ENCODE measurements at regions not wholly inside any gene's neighbourhood (a gene's known extent, or its start where the extent isn't known, plus 50 kb on each side); places are given as distances from the start of the nearest gene placed in this dataset.

DNA sequence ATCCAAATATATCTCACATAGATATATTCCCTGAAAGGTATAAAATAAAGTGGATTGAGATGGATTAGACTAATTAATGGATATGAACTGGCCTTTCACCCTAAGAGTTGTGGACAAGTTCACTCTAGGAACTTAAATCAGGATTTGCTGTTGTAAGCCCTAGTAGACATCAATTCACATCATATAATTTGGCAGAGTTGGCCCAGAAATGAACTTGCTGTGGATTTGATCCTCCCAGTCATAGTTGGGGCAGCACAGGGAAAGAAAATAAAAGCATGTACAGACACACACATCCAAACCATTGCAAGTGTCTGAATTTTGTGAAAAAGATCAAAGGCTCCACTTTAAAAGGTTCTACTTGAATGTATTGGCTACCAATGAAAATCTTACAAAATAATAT, 734.7 kb upstream of the NR2F2 start:
- DNase-seq = no peak

DNA sequence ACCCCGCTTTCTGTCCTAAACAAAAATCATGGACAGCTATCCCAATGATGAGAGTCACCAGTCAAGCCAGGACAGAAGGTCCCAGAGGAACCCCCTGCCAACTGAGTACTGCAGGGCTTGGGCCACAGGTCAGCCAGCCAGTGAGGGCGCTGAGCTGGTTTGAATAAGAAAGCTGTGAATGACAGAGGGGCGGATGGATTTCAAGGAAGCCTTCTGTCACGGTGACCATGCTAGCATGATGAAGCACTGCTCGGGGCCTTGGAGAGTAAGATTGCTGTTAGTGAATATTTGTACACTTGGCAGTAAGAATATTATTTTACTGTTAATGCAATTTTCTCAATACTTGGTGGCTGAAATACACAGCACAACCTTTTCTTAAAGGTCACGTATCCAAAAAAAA, 734.0 kb upstream of the NR2F2 start:
- no peak for DNase-seq

DNA sequence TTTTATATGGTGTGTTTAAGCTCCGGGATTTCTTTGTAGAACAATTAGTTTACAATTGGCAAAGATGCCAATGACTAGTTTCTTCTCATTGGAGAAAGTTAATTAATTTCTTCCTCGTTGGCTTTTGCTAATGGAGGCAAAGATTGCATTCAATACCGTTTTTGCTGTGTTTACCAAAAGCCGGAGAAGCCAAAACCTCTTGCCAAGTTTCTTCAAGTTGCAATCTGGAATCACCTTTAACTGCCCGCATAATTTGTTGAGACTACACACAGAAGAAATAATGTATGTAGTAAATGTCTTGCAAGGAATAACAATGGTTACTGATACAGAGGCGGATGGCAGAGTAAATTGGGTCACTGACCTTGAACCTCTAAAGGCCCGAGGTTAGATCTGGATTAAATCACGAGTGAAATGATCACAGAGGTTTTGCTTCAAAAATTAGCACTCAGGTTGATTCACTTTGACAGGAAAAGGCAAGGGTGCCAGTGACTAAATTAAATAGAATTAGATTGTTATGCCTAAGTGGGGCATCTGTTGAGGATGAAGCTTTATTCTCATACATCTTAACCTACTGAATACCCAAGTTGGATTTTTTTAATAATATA, 732.1 kb upstream of the NR2F2 start:
- no peak for DNase-seq

DNA sequence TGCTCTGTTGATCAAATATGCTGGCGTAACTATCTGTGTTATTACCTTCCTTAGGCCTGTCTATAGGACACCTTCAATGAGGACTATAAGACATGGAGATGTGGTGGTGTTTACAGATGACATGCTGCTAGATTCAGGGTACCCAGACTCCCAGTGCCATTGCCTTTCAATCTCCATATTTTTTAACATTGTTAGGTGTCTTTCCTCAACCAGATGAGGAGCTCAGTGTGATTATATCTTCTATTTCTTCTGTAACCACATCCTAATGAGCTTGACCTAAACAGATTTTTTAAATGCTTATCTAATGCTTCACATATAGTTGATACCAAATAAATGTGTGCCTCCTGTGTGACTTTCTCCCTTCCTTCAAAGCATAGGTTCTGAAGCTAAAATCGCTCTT, 730.1 kb upstream of the NR2F2 start:
- DNase-seq = no peak

DNA sequence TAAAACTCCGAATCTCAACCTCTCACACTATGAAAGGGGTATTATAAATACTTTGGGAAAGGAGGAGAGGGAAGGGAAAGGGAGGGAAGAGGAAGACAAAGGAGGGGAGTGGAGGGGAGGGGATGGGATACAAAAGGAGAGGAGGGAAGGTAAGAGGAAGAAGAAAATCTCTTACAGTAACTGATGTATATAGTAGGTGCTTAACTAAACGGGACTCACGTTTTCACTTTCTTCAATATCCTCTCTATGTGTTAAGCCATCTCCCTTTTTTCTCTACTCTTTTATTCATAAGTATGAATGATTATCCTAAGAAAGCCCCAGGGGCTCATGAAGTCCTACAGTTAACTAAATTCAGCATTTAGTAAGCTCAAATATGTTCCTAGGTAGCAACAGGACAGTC, 729.6 kb upstream of the NR2F2 start:
- no peak for DNase-seq

DNA sequence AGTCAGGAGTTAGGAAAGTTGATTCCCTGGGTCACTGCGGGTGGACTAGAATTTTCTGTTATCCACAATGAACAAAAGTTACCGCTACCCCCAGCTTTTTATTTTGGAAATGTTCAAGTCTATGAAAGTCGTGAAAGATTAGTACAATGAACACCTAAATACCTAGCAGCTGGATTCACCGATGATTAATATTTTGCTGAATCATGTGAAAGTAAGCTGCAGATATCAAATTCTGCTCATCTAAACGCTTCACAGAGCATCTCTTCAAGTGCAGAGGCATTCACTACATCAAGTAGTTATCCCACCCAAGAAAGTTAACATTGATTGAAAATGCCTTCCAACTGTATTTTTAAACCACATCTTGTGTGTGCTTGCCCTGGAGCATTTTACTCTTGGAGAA, 729.0 kb upstream of the NR2F2 start:
- DNase-seq = no peak

DNA sequence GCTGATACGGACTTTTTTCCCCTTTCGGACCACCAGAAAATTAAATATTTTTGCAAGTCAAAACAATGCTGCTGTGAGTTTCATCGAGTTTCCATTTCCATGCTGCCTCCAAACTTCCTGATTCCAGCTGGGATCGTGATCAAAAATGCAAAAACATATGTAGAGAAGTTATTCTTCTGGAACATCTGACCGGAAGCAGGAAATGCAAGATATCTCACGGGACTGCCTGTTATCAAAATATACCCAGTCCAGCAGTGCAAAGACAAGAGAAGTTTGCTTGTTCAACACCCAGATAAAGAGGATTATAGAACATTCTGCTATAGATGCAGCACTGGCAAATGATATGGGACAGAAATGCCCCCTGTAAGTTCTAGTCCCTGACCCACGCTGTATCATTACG, 726.7 kb upstream of the NR2F2 start:
- DNase-seq = no peak

DNA sequence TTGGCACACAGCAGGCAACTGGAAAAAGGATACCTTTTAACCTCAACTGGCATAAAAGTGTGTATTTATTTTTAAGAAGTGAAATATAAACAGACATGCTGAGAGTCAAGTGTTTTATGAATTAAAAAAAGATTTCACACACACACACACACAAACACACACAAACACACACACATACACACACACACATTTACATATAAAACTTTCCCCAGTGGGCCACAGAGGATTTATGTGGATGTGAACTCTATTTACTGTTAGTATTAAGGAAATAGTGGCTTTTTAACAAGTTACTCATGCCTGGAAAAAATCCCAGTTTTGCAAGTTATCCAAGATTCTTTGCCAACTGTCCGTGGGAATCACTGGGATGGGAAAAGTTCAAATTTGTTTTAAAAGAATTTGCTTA, 725.9 kb upstream of the NR2F2 start:
- no peak for DNase-seq

DNA sequence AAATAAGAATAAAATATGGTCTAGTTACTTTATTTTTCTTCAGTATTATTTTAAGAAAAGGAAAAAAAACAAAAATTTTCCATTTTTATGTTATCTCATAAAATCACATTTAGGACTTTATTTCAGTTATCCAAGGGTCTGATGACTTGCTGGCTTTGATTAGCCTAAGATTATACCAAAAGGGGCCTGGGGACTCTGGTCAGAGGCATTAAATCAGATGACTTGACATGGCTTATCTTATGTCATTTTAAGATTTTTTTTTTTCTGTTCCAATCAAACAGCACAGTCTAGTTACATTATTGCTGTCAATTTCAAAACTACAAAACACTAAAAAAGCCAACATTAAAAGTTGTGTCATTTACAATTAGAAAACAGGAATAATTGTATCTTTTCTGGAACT, 725.4 kb upstream of the NR2F2 start:
- no peak for DNase-seq

DNA sequence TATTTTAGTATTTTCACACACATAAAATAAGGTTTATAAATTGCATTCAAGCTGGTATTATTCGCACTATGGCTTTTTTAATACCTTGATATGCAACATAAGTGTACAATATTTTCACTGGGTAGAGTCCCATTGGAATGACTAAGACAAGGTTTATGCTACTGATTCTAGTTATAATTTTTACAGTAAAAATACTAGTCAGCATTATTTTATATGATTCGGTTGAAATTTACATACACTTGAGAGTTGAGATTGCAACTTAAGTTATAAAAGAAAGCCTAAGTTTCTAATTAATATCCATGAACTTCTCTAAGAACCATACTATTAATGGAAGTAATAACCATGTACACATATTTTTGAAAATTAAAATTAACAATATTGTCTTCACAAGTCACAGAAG, 723.9 kb upstream of the NR2F2 start:
- DNase-seq = no peak

DNA sequence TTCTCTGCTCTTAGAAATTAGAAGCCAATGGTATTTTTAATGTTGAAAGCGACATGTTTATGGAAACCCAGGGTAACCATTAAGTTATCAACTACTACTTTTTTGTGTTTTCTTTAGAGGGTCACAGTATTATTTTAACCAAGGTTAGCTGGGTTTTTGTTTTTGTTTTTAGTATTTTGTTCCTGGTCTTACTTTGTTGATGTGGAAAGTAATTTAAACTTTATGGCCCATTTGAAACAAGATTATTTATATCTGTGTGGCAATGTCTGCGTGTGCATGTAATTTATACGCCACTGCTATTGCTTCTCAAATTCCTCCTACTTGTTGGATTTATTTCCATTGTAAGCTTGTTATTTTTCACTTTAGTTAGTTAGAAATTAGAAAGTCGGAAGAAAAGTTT, 722.1 kb upstream of the NR2F2 start:
- DNase-seq = no peak

DNA sequence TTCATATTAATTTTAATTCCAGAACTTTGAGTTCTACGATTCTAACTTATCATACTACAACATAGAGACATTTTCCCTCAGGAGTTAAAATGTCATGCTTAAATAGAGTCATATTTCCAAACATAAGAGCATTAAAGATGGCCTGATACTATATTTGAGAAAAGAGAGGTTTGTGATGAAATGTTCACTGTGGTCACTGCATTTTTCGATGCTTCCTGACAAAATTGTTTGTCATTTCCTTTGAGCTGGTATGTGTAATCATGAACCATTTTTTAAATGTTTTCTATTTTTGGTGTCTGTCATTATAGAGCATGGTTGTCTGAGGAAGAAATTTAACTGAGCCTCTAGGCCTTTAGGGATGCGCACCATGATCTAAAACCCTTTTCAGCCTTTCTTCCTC, 721.4 kb upstream of the NR2F2 start:
- no peak for DNase-seq

DNA sequence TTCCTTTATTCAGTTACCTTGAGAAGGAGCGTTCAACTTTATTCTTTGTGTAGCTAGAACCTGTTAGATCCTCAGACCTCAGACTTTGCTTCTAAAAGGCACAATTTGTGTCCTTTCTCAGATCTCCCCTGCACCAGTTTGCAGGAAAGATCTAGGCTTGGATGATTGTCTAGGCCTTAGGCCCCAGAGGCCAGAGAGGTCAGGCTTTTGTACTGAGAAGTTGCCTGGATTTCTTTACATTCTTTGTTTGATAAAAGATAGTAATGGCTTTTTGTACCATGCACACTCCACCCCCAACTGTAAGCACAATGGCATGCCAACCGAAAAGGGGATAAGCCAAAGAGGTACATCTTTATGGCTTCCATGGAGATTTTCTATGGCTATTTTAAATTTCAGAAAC, 719.6 kb upstream of the NR2F2 start:
- no peak for DNase-seq

DNA sequence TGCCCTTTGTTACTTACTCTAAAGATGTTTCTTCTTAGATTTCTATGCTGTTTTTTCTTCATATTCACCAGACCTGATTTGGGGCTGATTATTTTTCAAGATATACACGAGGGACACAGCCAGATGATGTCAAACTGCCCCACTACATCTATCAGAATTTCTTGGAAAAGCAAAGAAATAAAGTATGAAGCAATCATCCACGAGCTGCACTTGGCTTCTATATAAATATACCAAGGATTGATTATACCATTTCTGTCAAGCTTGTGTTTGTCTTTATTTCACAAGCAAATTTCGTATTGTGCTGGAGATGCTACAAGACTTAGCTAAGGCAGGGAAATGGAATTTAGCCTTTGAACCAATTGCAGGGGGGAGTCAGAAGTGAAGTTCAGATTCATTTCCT, 715.1 kb upstream of the NR2F2 start:
- no peak for DNase-seq

DNA sequence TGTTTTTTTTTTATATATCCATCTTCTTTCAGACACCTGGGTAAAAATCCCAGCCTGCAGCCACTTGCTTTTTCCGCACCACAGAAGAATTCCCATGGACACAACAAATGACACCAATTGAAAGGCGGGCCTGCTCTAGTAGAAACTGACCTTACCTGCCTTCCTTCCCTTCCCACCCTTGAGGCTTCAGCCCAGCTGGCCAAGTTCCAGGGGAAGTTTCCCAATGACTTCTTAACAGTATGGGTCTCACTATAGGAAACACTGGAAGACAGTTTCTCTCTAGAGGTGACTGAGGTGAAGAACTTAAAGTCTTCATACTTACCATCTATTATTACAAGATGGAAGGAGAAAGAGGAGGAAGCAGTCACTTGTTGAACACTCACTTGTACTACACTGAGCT, 714.2 kb upstream of the NR2F2 start:
- no peak for DNase-seq

DNA sequence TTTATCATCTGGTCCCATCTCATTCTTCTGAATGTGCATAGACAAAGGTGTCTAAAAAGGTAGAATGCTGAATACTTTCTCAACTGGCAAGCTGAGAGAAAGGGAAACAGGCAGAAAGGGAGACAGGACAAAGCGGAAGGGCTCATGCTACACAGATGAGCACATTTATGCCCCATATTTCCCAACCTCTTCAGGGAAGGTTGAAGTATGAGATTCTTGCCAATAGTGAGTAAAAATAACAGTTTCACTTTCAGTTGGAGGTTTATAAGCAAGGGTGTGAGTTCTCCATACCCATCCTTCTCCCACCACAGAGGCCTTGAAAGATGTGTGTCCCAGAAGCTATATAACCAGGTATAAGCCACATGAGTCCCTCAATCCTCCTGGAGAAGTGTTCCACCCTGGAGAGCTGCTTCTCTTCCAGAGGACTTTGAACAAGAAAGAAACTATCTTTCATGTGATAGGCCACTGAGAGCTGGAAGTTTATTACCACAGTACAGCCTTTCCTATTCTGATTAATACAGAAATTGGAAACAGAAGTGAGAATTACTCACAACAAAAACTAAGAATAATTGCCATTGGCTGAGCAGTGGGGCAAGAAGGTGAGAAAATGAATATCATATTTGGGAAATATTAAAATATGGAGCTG, 709.4 kb upstream of the NR2F2 start:
- no peak for DNase-seq

DNA sequence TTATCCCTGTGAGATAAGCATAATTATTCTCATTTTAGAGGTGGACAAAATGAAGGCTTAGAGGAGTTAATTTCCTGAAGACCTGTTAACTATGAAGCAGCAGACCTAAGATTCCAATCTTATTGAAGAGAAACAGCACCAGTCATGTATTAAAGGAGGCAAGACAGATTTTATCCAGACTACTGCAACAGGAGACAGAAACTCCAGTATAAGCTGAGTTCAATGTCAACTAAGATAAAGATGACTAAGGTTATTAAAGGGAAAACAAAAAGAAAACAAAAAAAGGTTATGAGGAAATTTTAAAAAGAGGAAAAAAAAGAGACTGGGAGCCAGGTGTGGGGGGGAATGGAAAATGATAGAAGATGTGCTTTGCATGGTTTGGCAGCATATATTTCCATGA, 707.7 kb upstream of the NR2F2 start:
- no peak for DNase-seq

DNA sequence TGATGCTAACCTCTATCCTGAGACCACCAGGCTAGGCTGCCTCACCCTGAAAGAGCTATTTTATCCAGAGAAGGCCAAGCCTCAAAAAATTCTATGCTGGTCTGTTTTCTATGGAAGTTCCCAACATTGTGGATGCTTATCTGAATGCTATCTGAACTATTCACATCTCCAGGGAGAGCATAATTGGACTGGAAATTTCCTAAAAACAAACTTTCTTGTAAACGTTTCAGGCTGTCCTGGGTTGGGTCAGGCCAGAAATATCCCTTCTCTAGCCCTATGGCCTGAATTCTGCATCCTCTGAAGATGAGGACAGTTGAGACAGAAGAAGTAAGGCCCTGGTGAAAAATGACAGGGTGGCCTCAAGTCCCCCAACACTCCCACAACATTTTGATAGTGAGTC, 706.4 kb upstream of the NR2F2 start:
- DNase-seq = no peak

DNA sequence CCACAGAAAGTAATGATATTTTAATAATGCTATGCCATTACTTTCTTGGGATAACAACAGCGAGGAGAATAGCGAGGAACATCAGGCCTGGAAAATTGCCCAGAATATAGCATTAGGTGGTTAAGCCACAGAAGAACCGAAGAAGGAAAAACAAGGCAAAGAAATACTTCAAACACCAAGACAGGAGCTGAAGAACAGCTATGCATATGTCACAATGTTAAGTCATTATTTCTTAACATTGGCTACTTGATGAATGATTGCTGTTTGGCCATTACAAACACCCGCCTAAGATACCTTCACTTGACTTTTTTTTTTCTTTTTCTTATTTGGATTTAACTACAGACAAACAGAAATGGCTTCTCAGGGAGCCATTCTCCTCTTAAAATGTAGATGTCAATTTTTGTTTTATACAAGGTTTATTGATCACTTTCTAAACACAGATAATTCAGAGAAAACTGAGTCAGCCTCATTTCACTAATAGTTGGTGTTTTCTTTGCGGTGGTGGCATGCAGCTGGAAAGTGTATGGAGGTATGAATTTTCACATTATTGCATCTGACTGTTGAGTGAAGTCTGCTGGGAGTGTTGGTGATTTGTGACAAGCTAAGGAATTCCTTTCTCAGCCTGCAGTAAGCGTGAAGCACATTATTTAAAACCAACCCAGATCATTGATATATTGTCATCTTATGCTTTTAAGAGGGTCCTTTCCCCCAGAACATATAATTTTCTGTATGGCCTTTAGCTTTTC, 705.7 kb upstream of the NR2F2 start:
- DNase-seq = no peak

DNA sequence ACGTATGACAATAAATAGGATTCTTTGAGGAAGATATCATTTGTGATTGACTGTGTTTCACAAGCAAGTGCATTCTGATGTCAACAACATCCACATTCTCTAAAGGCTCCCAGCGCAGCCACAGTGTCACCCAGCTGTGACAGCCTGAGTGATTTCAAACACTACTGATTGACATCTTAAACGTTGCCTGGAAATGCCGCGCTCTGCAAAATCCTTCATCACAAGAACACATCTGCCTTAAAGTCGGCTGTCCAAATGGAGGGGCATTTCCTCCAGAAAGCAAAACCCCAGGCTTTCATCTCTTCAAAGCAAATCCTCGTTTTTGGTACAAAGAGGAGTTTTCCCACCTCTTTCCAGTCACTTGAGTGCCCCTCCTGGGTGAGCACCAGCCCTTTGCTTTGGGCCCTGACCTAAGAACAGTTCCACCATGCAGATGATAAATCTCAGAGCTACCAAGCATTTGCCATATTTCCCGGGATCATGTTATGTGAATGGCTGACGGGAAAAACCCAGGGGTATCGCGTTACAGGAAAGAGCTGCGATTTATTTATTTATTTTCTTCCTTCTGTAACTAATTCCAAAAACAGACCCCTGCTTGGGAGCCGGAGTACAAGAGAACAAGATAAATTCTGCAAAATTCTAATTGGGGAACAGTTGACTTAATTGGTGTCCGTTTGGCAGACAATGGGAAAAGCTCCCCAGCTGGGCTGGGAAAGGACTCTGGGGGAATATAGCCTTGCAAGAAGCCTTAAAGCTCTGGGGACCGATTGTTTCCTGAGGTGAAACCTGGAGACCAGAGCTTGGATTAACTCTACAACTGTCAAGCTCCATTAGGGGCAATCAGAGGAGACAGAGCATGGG, 703.8 kb upstream of the NR2F2 start:
- no peak for DNase-seq

DNA sequence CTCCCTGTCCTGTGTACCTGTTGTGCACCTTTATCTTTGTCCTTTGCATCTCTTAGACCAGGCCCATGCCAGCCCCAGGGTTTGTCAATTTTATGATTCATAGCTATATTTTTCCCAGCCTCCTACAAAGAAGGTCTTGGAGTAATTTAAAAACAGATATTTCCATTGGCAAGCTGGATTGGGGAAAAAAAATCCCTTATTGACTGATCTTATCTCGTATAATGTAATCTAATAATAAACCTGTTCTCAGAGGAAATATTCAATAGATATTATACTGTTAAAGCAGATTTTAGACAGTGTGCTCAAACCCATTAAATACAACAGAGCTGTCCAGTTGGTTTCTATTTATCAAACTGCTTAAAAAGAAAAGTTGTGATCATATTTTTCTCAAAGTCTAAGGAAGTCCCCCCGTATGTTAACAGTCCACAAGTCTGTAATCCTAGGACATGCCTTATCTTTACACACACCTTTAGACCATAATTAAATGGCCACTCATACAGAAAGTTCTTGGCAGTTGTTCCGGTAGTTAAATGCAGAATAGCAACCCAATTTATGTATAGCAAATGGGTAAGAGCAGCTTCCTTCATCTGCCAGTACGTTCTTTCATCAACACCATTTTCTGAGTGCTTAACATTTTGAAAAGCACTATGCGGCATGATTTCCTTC, 700.9 kb upstream of the NR2F2 start:
- DNase-seq = no peak

DNA sequence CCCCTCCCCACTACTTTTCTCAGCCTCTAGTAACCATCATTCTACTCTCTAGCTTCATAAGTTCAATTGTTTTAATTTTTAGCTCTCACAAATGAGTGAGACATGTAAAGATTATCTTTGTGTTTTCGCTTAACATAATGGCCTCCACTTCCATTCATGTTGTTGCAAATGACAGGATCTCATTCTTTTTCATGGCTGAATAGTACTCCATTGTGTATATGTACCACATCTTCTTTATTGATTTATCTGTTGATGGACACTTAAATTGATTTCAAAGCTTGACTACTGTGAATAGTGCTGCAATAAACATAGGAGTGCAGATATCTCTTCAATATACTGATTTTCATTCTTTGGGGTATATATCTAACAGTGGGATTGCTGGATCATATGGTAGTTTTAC, 699.8 kb upstream of the NR2F2 start:
- DNase-seq = no peak

DNA sequence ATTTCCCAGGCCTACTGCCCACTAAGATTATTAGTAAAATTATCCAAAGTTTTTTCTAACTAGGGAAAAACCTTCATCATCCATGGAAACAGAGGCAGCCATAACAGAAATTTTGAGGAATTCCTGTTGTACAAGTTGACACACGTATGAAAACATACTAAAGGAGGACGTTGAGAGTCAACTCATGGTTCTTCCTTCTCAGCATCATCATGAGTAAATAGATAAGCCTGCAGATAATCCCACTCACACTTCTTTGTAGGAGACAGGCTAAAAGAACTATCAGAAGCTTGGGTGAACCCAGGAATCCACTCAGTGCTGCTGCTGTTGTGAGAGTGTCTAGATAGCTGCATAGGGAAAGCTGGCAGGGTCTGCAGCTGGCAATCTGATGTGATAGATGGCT, 694.8 kb upstream of the NR2F2 start:
- no peak for DNase-seq

Measured in CD4-positive, alpha-beta T cell treated with Interleukin-12 subunit alpha and Interleukin-12 subunit beta, for 1 hour (primary cell).